WTC11 (cell line): ENCODE measurements at regions not wholly inside any gene's neighbourhood (a gene's known extent, or its start where the extent isn't known, plus 50 kb on each side); places are given as distances from the start of the nearest gene placed in this dataset.

Experiments
- ATAC-seq: fragments of 200-7000 bp; cut with Tn5 transposase; 2 replicates; pipeline ENCODE4 v1.10.0; 2021; ENCODE audit warnings: mild to moderate bottlenecking, moderate library complexity
- CTCF ChIA-PET: fragments of 300-600 bp; sonication (Branson Sonifier 250); formaldehyde crosslinking; loops from one replicate; lab custom pipeline; 2021; ENCODE audit warnings: antibody characterized with exemption; lab: Charles Lee
- POLR2A ChIA-PET: fragments of 350-600 bp; sonication (Branson Sonifier 250); formaldehyde crosslinking; loops from one replicate; lab custom pipeline; 2021; ENCODE audit warnings: antibody characterized with exemption; lab: Charles Lee
- DNase-seq: peaks from one replicate; pipeline ENCODE4 v3.0.0; 2021; ENCODE audit warnings: low spot score
- H3K27ac Mint-ChIP-seq: 2 replicates; pipeline ENCODE4 v1.8.0; 2021; ENCODE audit warnings: mixed read lengths
- H3K27me3 Mint-ChIP-seq: 2 replicates; pipeline ENCODE4 v1.8.0; 2021; ENCODE audit warnings: low read depth, mild to moderate bottlenecking, moderate library complexity, mixed read lengths
- H3K36me3 Mint-ChIP-seq: 2 replicates; pipeline ENCODE4 v1.8.0; 2021; ENCODE audit warnings: mixed read lengths
- H3K4me1 Mint-ChIP-seq: 2 replicates; pipeline ENCODE4 v1.8.0; 2022; ENCODE audit warnings: mixed read lengths
- H3K4me3 Mint-ChIP-seq: 2 replicates; pipeline ENCODE4 v1.8.0; 2021; ENCODE audit warnings: mild to moderate bottlenecking, moderate library complexity, mixed read lengths
- H3K9me3 Mint-ChIP-seq: 2 replicates; pipeline ENCODE4 v1.8.0; 2021; ENCODE audit warnings: mixed read lengths
- CBFB ChIP-seq: sonication (generic); formaldehyde crosslinking; IDR thresholded peaks from 2 replicates; pipeline ENCODE4 v1.8.1; 2022; ENCODE audit warnings: mild to moderate bottlenecking, low read depth, missing genetic modification reagents
- CREB1 ChIP-seq: sonication (generic); formaldehyde crosslinking; IDR thresholded peaks from 2 replicates; pipeline ENCODE4 v1.8.0; 2023; ENCODE audit warnings: mild to moderate bottlenecking, missing genetic modification reagents
- ETV6 ChIP-seq: sonication (generic); formaldehyde crosslinking; IDR thresholded peaks from 2 replicates; pipeline ENCODE4 v1.8.1; 2022; ENCODE audit warnings: mild to moderate bottlenecking, missing genetic modification reagents
- GABPB1 ChIP-seq: sonication (generic); formaldehyde crosslinking; IDR thresholded peaks from 2 replicates; pipeline ENCODE4 v1.8.1; 2023; ENCODE audit warnings: mild to moderate bottlenecking, missing genetic modification reagents
- GTF2I ChIP-seq: fragments of 250-450 bp; sonication (Bioruptor Pico); conservative IDR thresholded peaks from 2 replicates; pipeline ENCODE4 v1.4.0; 2021; ENCODE audit warnings: mild to moderate bottlenecking
- KAT7 ChIP-seq: sonication (generic); formaldehyde crosslinking; IDR thresholded peaks from 2 replicates; pipeline ENCODE4 v1.8.1; 2023; ENCODE audit warnings: missing genetic modification reagents, mild to moderate bottlenecking, borderline replicate concordance
- MAX ChIP-seq: sonication (generic); formaldehyde crosslinking; IDR thresholded peaks from 2 replicates; pipeline ENCODE4 v1.8.0; 2022; ENCODE audit warnings: mild to moderate bottlenecking, missing genetic modification reagents
- NFYB ChIP-seq: sonication (generic); formaldehyde crosslinking; conservative IDR thresholded peaks from 2 replicates; pipeline ENCODE4 v1.8.0; 2022; ENCODE audit warnings: low read depth, missing genetic modification reagents
- NR2C2 ChIP-seq: sonication (generic); formaldehyde crosslinking; IDR thresholded peaks from 2 replicates; pipeline ENCODE4 v1.8.0; 2022; ENCODE audit warnings: mild to moderate bottlenecking, missing genetic modification reagents
- PREB ChIP-seq: sonication (generic); formaldehyde crosslinking; IDR thresholded peaks from 2 replicates; pipeline ENCODE4 v1.8.1; 2022; ENCODE audit warnings: mild to moderate bottlenecking, missing genetic modification reagents, moderate library complexity, borderline replicate concordance
- SMAD4 ChIP-seq: sonication (generic); formaldehyde crosslinking; IDR thresholded peaks from 2 replicates; pipeline ENCODE4 v1.8.0; 2022; ENCODE audit warnings: mild to moderate bottlenecking, missing genetic modification reagents
- SP1 ChIP-seq: sonication (generic); formaldehyde crosslinking; conservative IDR thresholded peaks from 2 replicates; pipeline ENCODE4 v1.8.1; 2022; ENCODE audit warnings: missing genetic modification reagents
- TEAD4 ChIP-seq: sonication (generic); formaldehyde crosslinking; IDR thresholded peaks from 2 replicates; pipeline ENCODE4 v1.8.0; 2022; ENCODE audit warnings: mild to moderate bottlenecking, missing genetic modification reagents
- USF1 ChIP-seq: sonication (generic); formaldehyde crosslinking; IDR thresholded peaks from 2 replicates; pipeline ENCODE4 v1.8.0; 2022; ENCODE audit warnings: mild to moderate bottlenecking, missing genetic modification reagents
- ZNF232 ChIP-seq: sonication (generic); formaldehyde crosslinking; IDR thresholded peaks from 2 replicates; pipeline ENCODE4 v1.8.0; 2022; ENCODE audit warnings: mild to moderate bottlenecking, missing genetic modification reagents
- ZNF263 ChIP-seq: sonication (generic); formaldehyde crosslinking; IDR thresholded peaks from 2 replicates; pipeline ENCODE4 v1.8.1; 2022; ENCODE audit warnings: low read depth, mild to moderate bottlenecking, moderate library complexity, missing genetic modification reagents
- ZNF512 ChIP-seq: sonication (generic); formaldehyde crosslinking; IDR thresholded peaks from 2 replicates; pipeline ENCODE4 v1.8.1; 2022; ENCODE audit warnings: missing genetic modification reagents, borderline replicate concordance
- TF ChIP-seq, protein P1 (sequence below): sonication (generic); formaldehyde crosslinking; IDR thresholded peaks from 2 replicates; pipeline ENCODE4 v1.8.0; 2022; ENCODE audit warnings: mild to moderate bottlenecking, missing genetic modification reagents
- TF ChIP-seq, protein P2 (sequence below): sonication (generic); formaldehyde crosslinking; conservative IDR thresholded peaks from 2 replicates; pipeline ENCODE4 v1.8.1; 2022; ENCODE audit warnings: mild to moderate bottlenecking, missing genetic modification reagents
- TF ChIP-seq, protein P3 (sequence below): sonication (generic); formaldehyde crosslinking; IDR thresholded peaks from 2 replicates; pipeline ENCODE4 v1.8.1; 2023; ENCODE audit warnings: mild to moderate bottlenecking, missing genetic modification reagents, moderate library complexity
- TF ChIP-seq, protein P4 (sequence below): sonication (generic); formaldehyde crosslinking; IDR thresholded peaks from 2 replicates; pipeline ENCODE4 v1.8.1; 2022; ENCODE audit warnings: mild to moderate bottlenecking, moderate library complexity, missing genetic modification reagents

DNA sequence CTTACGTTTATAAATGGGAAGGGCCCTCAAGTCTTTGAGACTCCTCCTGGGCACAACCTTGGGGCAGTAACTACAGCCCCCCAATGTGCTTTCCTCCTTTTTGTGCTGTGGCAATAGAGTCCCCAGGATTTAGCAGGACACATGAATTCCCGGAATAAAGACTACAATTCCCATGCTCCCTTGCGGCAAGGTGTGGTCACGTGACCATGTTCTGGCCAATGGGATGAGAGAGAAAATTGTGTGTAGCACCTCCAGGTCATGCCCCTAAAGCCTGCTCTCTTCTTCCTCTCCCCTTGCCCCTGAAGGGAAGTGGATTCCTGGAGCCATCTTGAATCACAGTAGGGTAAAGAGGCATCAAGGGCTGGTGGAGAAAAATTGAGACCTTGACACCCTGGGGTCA, 295.1 kb upstream of the SFSWAP start:
- Mint-ChIP-seq H3K4me3 (no peak overlapping the region), H3K27me3 (peaks cover 13% of the 10 kb centered on the region), H3K36me3 (peaks cover 17% of the 10 kb centered on the region), H3K27ac (no peak overlapping the region), H3K9me3 (peaks cover 36% of the 10 kb centered on the region), H3K4me1 (peaks cover 3% of the 10 kb centered on the region; the same call in 1 of the 2 replicates)
- ChIA-PET POLR2A (no interaction called here), CTCF (no interaction called here)
- ATAC-seq, result peak; percentile 70; the same call in 1 of the 2 replicates
- TF ChIP-seq, protein P1, sequence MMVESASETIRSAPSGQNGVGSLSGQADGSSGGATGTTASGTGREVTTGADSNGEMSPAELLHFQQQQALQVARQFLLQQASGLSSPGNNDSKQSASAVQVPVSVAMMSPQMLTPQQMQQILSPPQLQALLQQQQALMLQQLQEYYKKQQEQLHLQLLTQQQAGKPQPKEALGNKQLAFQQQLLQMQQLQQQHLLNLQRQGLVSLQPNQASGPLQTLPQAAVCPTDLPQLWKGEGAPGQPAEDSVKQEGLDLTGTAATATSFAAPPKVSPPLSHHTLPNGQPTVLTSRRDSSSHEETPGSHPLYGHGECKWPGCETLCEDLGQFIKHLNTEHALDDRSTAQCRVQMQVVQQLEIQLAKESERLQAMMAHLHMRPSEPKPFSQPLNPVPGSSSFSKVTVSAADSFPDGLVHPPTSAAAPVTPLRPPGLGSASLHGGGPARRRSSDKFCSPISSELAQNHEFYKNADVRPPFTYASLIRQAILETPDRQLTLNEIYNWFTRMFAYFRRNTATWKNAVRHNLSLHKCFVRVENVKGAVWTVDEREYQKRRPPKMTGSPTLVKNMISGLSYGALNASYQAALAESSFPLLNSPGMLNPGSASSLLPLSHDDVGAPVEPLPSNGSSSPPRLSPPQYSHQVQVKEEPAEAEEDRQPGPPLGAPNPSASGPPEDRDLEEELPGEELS (CRISPR knock-in tag), result no peak
- TF ChIP-seq, protein P2, sequence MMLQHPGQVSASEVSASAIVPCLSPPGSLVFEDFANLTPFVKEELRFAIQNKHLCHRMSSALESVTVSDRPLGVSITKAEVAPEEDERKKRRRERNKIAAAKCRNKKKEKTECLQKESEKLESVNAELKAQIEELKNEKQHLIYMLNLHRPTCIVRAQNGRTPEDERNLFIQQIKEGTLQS, result no peak
- TF ChIP-seq, protein P3, sequence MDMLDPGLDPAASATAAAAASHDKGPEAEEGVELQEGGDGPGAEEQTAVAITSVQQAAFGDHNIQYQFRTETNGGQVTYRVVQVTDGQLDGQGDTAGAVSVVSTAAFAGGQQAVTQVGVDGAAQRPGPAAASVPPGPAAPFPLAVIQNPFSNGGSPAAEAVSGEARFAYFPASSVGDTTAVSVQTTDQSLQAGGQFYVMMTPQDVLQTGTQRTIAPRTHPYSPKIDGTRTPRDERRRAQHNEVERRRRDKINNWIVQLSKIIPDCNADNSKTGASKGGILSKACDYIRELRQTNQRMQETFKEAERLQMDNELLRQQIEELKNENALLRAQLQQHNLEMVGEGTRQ (CRISPR knock-in tag), result peak; percentile 90
- TF ChIP-seq, protein P4, sequence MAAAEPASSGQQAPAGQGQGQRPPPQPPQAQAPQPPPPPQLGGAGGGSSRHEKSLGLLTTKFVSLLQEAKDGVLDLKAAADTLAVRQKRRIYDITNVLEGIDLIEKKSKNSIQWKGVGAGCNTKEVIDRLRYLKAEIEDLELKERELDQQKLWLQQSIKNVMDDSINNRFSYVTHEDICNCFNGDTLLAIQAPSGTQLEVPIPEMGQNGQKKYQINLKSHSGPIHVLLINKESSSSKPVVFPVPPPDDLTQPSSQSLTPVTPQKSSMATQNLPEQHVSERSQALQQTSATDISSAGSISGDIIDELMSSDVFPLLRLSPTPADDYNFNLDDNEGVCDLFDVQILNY (CRISPR knock-in tag), result no peak
- TF ChIP-seq NR2C2 (CRISPR knock-in tag), result no peak
- peak; percentile 88 for TF ChIP-seq USF1 (CRISPR knock-in tag)
- TF ChIP-seq ZNF263 (CRISPR knock-in tag), result no peak
- TF ChIP-seq NFYB, result peak; percentile 75
- no peak for TF ChIP-seq CREB1
- no peak for DNase-seq

- POLR2A ChIA-PET, result no interaction called here
- Mint-ChIP-seq H3K4me3 (no peak overlapping the region), H3K4me1 (0 out of 2 replicates have a peak, but pooled peaks cover 3% of the 10 kb centered on the region), H3K27me3 (peaks cover 13% of the 10 kb centered on the region), H3K27ac (no peak overlapping the region), H3K9me3 (peaks cover 41% of the 10 kb centered on the region), H3K36me3 (peaks cover 17% of the 10 kb centered on the region)
- DNase-seq, result no peak
- CTCF ChIA-PET, result no interaction called here
- no peak for ATAC-seq
- TF ChIP-seq GABPB1, result no peak
- no peak for TF ChIP-seq KAT7 (CRISPR knock-in tag)
- no peak for TF ChIP-seq TEAD4 (CRISPR knock-in tag)
- no peak for TF ChIP-seq NFYB
- no peak for TF ChIP-seq ETV6 (CRISPR knock-in tag)
- TF ChIP-seq MAX (CRISPR knock-in tag), result no peak
- no peak for TF ChIP-seq SP1
- no peak for TF ChIP-seq CREB1
- no peak for TF ChIP-seq ZNF232
- no peak for TF ChIP-seq CBFB (CRISPR knock-in tag)
- TF ChIP-seq GTF2I, result no peak
- no peak for TF ChIP-seq SMAD4 (CRISPR knock-in tag)
- no peak for TF ChIP-seq PREB (CRISPR knock-in tag)
- no peak for TF ChIP-seq ZNF512
Measured at GRCh38 chr12:131418121-131418520, 292.8 kb upstream of the SFSWAP start.
